Heart left ventricle (tissue), 16 donors: ENCODE measurements at regions not wholly inside any gene's neighbourhood (a gene's known extent, or its start where the extent isn't known, plus 50 kb on each side); places are given as distances from the start of the nearest gene placed in this dataset.
A peak's percentile ranks its signal among the peaks of the same experiment; 100 is the strongest.

ENCODE experiments used
- ATAC-seq, 4 donors: fragments of 200-7000 bp; cut with Tn5 transposase; one replicate each; pipeline ENCODE4 v1.9.1; 2020 to 2022; ENCODE audit warnings: moderate library complexity in 4 of 4, mild to moderate bottlenecking in 3 of 4, moderate number of reproducible peaks in 1 of 4
- DNase-seq, 5 donors: peaks; one replicate each; pipeline ENCODE4 v3.0.0-alpha.2; 2020
- H3K27ac ChIP-seq, 12 donors: fragments of 200-600 bp; sonication (generic) in 4 of 12; one replicate each; pipeline versions ENCODE4 v1.5.0 to v1.8.0; 2016 to 2022; ENCODE audit warnings: mild to moderate bottlenecking in 2 of 12
- H3K27me3 ChIP-seq, 9 donors: fragments of 200-600 bp; sonication (generic) in 2 of 9; one replicate each; pipeline versions ENCODE4 v1.5.1 to v1.8.0; 2016 to 2022; ENCODE audit warnings: mild to moderate bottlenecking in 3 of 9
- H3K36me3 ChIP-seq, 9 donors: fragments of 200-600 bp; sonication (generic) in 2 of 9; one replicate each; pipeline versions ENCODE4 v1.5.0 to v1.8.0; 2018 to 2022; ENCODE audit warnings: mild to moderate bottlenecking in 2 of 9
- H3K4me1 ChIP-seq, 12 donors: fragments of 200-600 bp; sonication (generic) in 4 of 12; one replicate each; pipeline versions ENCODE4 v1.5.0 to v1.8.0; 2016 to 2022; ENCODE audit warnings: mild to moderate bottlenecking in 3 of 12
- H3K4me3 ChIP-seq, 12 donors: fragments of 200-600 bp; sonication (generic) in 4 of 12; one replicate each; pipeline versions ENCODE4 v1.5.0 to v1.8.0; 2017 to 2022; ENCODE audit warnings: mild to moderate bottlenecking in 9 of 12, moderate library complexity in 4 of 12
- H3K9me3 ChIP-seq, 12 donors: fragments of 200-600 bp; sonication (generic) in 4 of 12; one replicate each; pipeline versions ENCODE4 v1.5.0 to v1.8.0; 2016 to 2022; ENCODE audit warnings: mild to moderate bottlenecking in 1 of 12
- CTCF ChIP-seq, 12 donors: fragments of 200-600 bp; sonication (generic) in 4 of 12; IDR thresholded peaks; one replicate each; pipeline versions ENCODE4 v1.5.0 to v1.8.0; 2018 to 2022; ENCODE audit warnings: antibody characterized with exemption in 12 of 12, mild to moderate bottlenecking in 5 of 12
- POLR2A ChIP-seq, 2 donors: fragments of 450-650 bp; IDR thresholded peaks; one replicate each; pipeline ENCODE4 v1.6.1; 2017; ENCODE audit warnings: antibody characterized with exemption in 2 of 2, mild to moderate bottlenecking in 2 of 2, moderate library complexity in 2 of 2
- WGBS, 4 donors: extraction: QIAGEN DNeasy Blood & Tissue Kit in 2 of 4; methylation state at CpG; one replicate each; pipeline versions ENCODE4 v1.1.5 to v1.1.7; 2013 to 2018; 5-methylcytosine and 5-hydroxymethylcytosine counted together
- intact Hi-C, 10 donors: fragments of 100-400 bp; cut with DNase I; formaldehyde crosslinking; loops; one replicate each; pipeline versions ENCODE4 v1.11.1 to v1.14.2; 2022
- donor health status: ischemic (EF 13 %, LVEDD 7.1; RV severe dilation, severe dysfunction).
- donor health status: healthy with polysubstance abuse.
- donor health status: DM: no; HTN: yes; CAD: no.
- donor health status: DM: no; HTN: no; CAD: no.
- donor health status: ischemic (EF 25% LVEDD 6.9; RV normal size, moderate dysfunction).
- donor health status: ischemic (EF 25% LVEDD 5.7; RV mildly dilated, moderate dysfunction).
- donor health status: healthy.
- donor health status: DM: yes; HTN: yes; CAD: no.
- donor health status: ischemic (EF 35%, LVEDD 5.7; RV mildly dilated, moderate dysfunction).
- donor health status: nonischemic (EF 11% LVEDD 7.7; RV severe dilation, severe dysfunction).
- donor health status: DM: yes; HTN: yes; CAD: no.
- donor health status: PGD.
- donor health status: ischemic (EF 29% LVEDD 5.4; RV normal size, mild dysfunction).
- donor health status: nonischemic (EF 23%, LVEDD 6.1; RV moderate dilation, normal function).

- TF ChIP-seq POLR2A (IDR thresholded peaks at IDR 0.05) (no peak), CTCF (IDR thresholded peaks at IDR 0.05) (peak in 5 of 12 donors; percentile 6 to 30 (median 14))
- no peaks in the 10 kb centered on the region for H3K36me3 ChIP-seq
- intact Hi-C loops = loop anchor here in 3 of 10 donors (5.0 kb wide), 2 partner anchors 71 to 76 kb away; a partner anchor contains a TSS
- no peaks in the 10 kb centered on the region for H3K9me3 ChIP-seq
- ATAC-seq (no peak), DNase-seq (no peak)
- WGBS, 4 donors = 54 to 68% (median 57%) methylated on average over 6 of the region's 6 CpGs
- H3K4me3 ChIP-seq = no peak overlapping the region
- H3K4me1 ChIP-seq = peaks cover 0 to 81% (median 32%) of the 10 kb centered on the region in 12 donors
- H3K27me3 ChIP-seq = no peaks in the 10 kb centered on the region
- peak overlapping the region in 10 of 12 donors; percentile 33 to 95 (median 80) for H3K27ac ChIP-seq
Observed at GRCh38 chr18:46408334-46408987, 248.6 kb downstream of the LOXHD1 start.

GRCh38 chr18:46411191-46411828, 245.7 kb downstream of the LOXHD1 start:
- no peaks in the 10 kb centered on the region for H3K9me3 ChIP-seq
- DNase-seq (no peak), ATAC-seq (no peak)
- H3K4me1 ChIP-seq = peaks cover 4 to 94% (median 48%) of the 10 kb centered on the region in 12 donors
- TF ChIP-seq CTCF (IDR thresholded peaks at IDR 0.05) (no peak), POLR2A (IDR thresholded peaks at IDR 0.05) (no peak)
- intact Hi-C loops = loop anchor here in 6 of 10 donors (5.0 to 10.0 kb wide), 5 partner anchors 74 to 257 kb away; a partner anchor contains a TSS
- H3K4me3 ChIP-seq = no peak overlapping the region
- WGBS, 4 donors = 54 to 67% (median 65%) methylated on average over 4 of the region's 4 CpGs
- no peaks in the 10 kb centered on the region for H3K36me3 ChIP-seq
- peak overlapping the region; percentile 35 to 98 (median 82) for H3K27ac ChIP-seq
- H3K27me3 ChIP-seq = no peaks in the 10 kb centered on the region

- intact Hi-C loops = loop anchor here in 6 of 10 donors (5.0 to 10.0 kb wide), 5 partner anchors 75 to 257 kb away; a partner anchor contains a TSS
- H3K9me3 ChIP-seq = no peaks in the 10 kb centered on the region
- no peaks in the 10 kb centered on the region for H3K27me3 ChIP-seq
- H3K36me3 ChIP-seq = no peaks in the 10 kb centered on the region
- WGBS, 4 donors = 22 to 44% (median 33%) methylated on average over 6 of the region's 6 CpGs
- H3K4me3 ChIP-seq = peak overlapping the region in 2 of 12 donors; percentile 9 to 22
- peaks cover 4 to 91% (median 45%) of the 10 kb centered on the region in 12 donors for H3K4me1 ChIP-seq
- peak overlapping the region; percentile 35 to 98 (median 82) for H3K27ac ChIP-seq
- ATAC-seq = peak; percentile 73 to 82 (median 76)
- DNase-seq = peak in 4 of 5 donors; percentile 58 to 71 (median 62)
- no peak for TF ChIP-seq POLR2A (IDR thresholded peaks at IDR 0.05)
- TF ChIP-seq CTCF (IDR thresholded peaks at IDR 0.05) = no peak
Observed at GRCh38 chr18:46411867-46412690, 244.9 kb downstream of the LOXHD1 start.
